K562 (cell line): ENCODE measurements at regions not wholly inside any gene's neighbourhood (a gene's known extent, or its start where the extent isn't known, plus 50 kb on each side); places are given as distances from the start of the nearest gene placed in this dataset.

Experiments
- ATAC-seq: fragments of 200-7000 bp; cut with Tn5 transposase; 3 replicates; pipeline ENCODE4 v1.9.1; 2020; ENCODE audit warnings: moderate library complexity
- BruUV-seq: library from RNA; stranded (reverse); fragments of 400-500 nt; replicated peaks from 2 replicates; lab custom pipeline; 2021; lab: Mats Ljungman, UMichigan
- CTCF ChIA-PET: fragments of 300-600 bp; formaldehyde crosslinking; extraction: SDS; loops from one replicate; lab custom pipeline; 2021; ENCODE audit warnings: low intra/inter-chr PET ratio; lab: Yijun Ruan, JAX
- POLR2A ChIA-PET: fragments of 300-600, 350-650 bp; sonication (Branson Sonifier 250); formaldehyde crosslinking; extraction: SDS; loops from one replicate; lab custom pipeline; 2021; ENCODE audit warnings: antibody characterized with exemption, inconsistent platforms; lab: Yijun Ruan, JAX
- DNase-seq, 4 experiments: peaks; one replicate each; pipeline versions ENCODE4 v3.0.0 to v3.0.0-alpha.2; 2011 to 2018; ENCODE audit warnings: low spot score in 3 of 4, mixed read lengths in 3 of 4; ENCODE audit errors: extremely low read depth in 1 of 4
- FAIRE-seq: peaks from 2 replicates; lab custom pipeline; 2011; peaks lifted over from hg19 to GRCh38; lab: Jason Lieb, UNC
- H2AFZ ChIP-seq: 2 replicates; pipeline ENCODE4 v1.6.0; 2011; ENCODE audit warnings: low read depth, low read length, control low read depth, inconsistent platforms
- H3K27ac ChIP-seq: fragments of 200-600 bp; 3 replicates; pipeline ENCODE4 v1.8.0; 2011; ENCODE audit warnings: low read depth, mild to moderate bottlenecking, control low read depth, inconsistent platforms, low read length, moderate library complexity, mixed read lengths; ENCODE audit errors: extremely low read depth
- H3K27me3 ChIP-seq, 2 experiments: fragments of 300-600 bp in 1 of 2; 2 replicates in 1 of 2; 3 replicates in 1 of 2; pipeline versions ENCODE4 v1.6.0 to v1.8.0; 2011; ENCODE audit warnings: inconsistent platforms in 2 of 2, low read length in 2 of 2, mild to moderate bottlenecking in 1 of 2, mixed read lengths in 1 of 2, moderate library complexity in 1 of 2; ENCODE audit not compliant: control insufficient read depth in 2 of 2, insufficient read depth in 2 of 2
- H3K36me3 ChIP-seq: fragments of 300-600 bp; 3 replicates; pipeline ENCODE4 v1.8.0; 2011; ENCODE audit warnings: mild to moderate bottlenecking, low read length, inconsistent platforms; ENCODE audit not compliant: control insufficient read depth, insufficient read depth
- H3K4me1 ChIP-seq, 2 experiments: fragments of 200-600 bp in 1 of 2; replicated peaks in 1 of 2; 2 replicates in 1 of 2; 3 replicates in 1 of 2; pipeline versions ENCODE4 v1.5.1 to v1.8.0; 2011; ENCODE audit warnings: inconsistent platforms in 2 of 2, low read length in 2 of 2, mild to moderate bottlenecking in 1 of 2, mixed read lengths in 1 of 2, moderate library complexity in 1 of 2; ENCODE audit not compliant: control insufficient read depth in 2 of 2, insufficient read depth in 2 of 2
- H3K4me2 ChIP-seq: 2 replicates; pipeline ENCODE4 v1.6.1; 2011; ENCODE audit warnings: low read length, control low read depth, inconsistent platforms, mixed read lengths; ENCODE audit not compliant: insufficient read depth
- H3K4me3 ChIP-seq: fragments of 200-600 bp; sonication (generic), shearing (Covaris generic); 2 replicates; pipeline ENCODE4 v1.5.1; 2016; ENCODE audit warnings: control low read depth, inconsistent platforms
- H3K79me2 ChIP-seq: fragments of 200-600 bp; 3 replicates; pipeline ENCODE4 v1.8.0; 2011; ENCODE audit warnings: low read length, inconsistent platforms; ENCODE audit not compliant: control insufficient read depth, insufficient read depth
- H3K9ac ChIP-seq, 2 experiments: 2 replicates each; pipeline versions ENCODE4 v1.6.0 to v1.6.1; 2011; ENCODE audit warnings: low read depth in 2 of 2, low read length in 2 of 2, control low read depth in 1 of 2, inconsistent platforms in 1 of 2, mild to moderate bottlenecking in 1 of 2, mixed read lengths in 1 of 2; ENCODE audit not compliant: insufficient read depth in 1 of 2
- H3K9me1 ChIP-seq: one replicate; pipeline ENCODE4 v1.6.0; 2011; ENCODE audit warnings: inconsistent platforms, mild to moderate bottlenecking, low read length, moderate library complexity; ENCODE audit not compliant: control insufficient read depth, insufficient read depth
- H3K9me3 ChIP-seq: replicated peaks from 2 replicates; pipeline ENCODE4 v1.5.1; 2011; ENCODE audit warnings: low read depth, low read length, inconsistent platforms; ENCODE audit not compliant: control insufficient read depth, insufficient read depth
- H4K20me1 ChIP-seq: replicated peaks from 2 replicates; pipeline ENCODE4 v1.6.1; 2011; ENCODE audit warnings: low read length, inconsistent platforms, mixed read lengths; ENCODE audit not compliant: control insufficient read depth, insufficient read depth
- BCOR ChIP-seq: fragments of 450-650 bp; IDR thresholded peaks from 2 replicates; pipeline ENCODE4 v1.6.1; 2016
- CEBPG ChIP-seq, 3 experiments: fragments of 200-800 bp in 1 of 3; sonication (Bioruptor generic) in 1 of 3; sonication (generic) in 1 of 3; formaldehyde crosslinking in 1 of 3; IDR thresholded peaks in 2 of 3; conservative IDR thresholded peaks in 1 of 3; 2 replicates each; pipeline versions ENCODE4 v1.6.1 to v1.8.0; 2016 to 2022; ENCODE audit warnings: missing compliant biosample characterization in 2 of 3, missing genetic modification characterization in 2 of 3, mild to moderate bottlenecking in 1 of 3, missing genetic modification reagents in 1 of 3
- ETV5 ChIP-seq: sonication (generic); formaldehyde crosslinking; IDR thresholded peaks from 2 replicates; pipeline ENCODE4 v1.4.0; 2020; ENCODE audit warnings: low read depth, mild to moderate bottlenecking, missing genetic modification reagents
- GATAD2B ChIP-seq: fragments of 450-650 bp; IDR thresholded peaks from 2 replicates; pipeline ENCODE4 v1.6.1; 2017; ENCODE audit warnings: mild to moderate bottlenecking, borderline replicate concordance
- JUN ChIP-seq, 2 experiments: sonication (generic) in 1 of 2; formaldehyde crosslinking in 1 of 2; IDR thresholded peaks; 2 replicates each; pipeline versions ENCODE4 v1.6.1 to v1.8.0; 2012 to 2022; ENCODE audit warnings: borderline replicate concordance in 2 of 2, mild to moderate bottlenecking in 2 of 2, improper control_type of control experiment in 1 of 2, low read depth in 1 of 2, low read length in 1 of 2, missing genetic modification reagents in 1 of 2
- KDM2B ChIP-seq: fragments of 250-450 bp; sonication (Bioruptor Pico); IDR thresholded peaks from 2 replicates; pipeline ENCODE4 v1.8.0; 2021; ENCODE audit warnings: mild to moderate bottlenecking, moderate library complexity
- MAFK ChIP-seq: IDR thresholded peaks from 2 replicates; pipeline ENCODE4 v1.6.1; 2011; ENCODE audit warnings: low read length, improper control_type of control experiment
- NCOA4 ChIP-seq: fragments of 450-650 bp; IDR thresholded peaks from 2 replicates; pipeline ENCODE4 v1.6.1; 2018; ENCODE audit warnings: mild to moderate bottlenecking; ENCODE audit not compliant: partially characterized antibody
- PRPF4 ChIP-seq: fragments of 200-400 bp; formaldehyde crosslinking; IDR thresholded peaks from one replicate; pipeline ENCODE4 v1.6.1; 2017; ENCODE audit warnings: low read length, low read depth, mild to moderate bottlenecking; ENCODE audit not compliant: insufficient read depth, poor library complexity, severe bottlenecking
- RBM39 ChIP-seq: fragments of 200-400 bp; formaldehyde crosslinking; optimal IDR thresholded peaks from 2 replicates; pipeline ENCODE3; 2018; ENCODE audit warnings: low read depth, low read length
- ZNF717 ChIP-seq: fragments of 250-450 bp; sonication (Bioruptor Pico); IDR thresholded peaks from 2 replicates; pipeline ENCODE4 v1.5.0; 2021
- WGBS: fragments of 100-300 bp; shearing (Covaris generic); methylation state at CpG from one replicate; pipeline ENCODE4 v1.1.6; 2016; ENCODE audit warnings: low coverage, mixed read lengths; ENCODE audit not compliant: insufficient coverage; ENCODE audit errors: missing lambda C conversion rate; 5-methylcytosine and 5-hydroxymethylcytosine counted together
- in situ Hi-C: fragments of 300-500 bp; cut with MboI; formaldehyde crosslinking; loops from 4 replicates; pipeline ENCODE4 v1.15.0; 2018; ENCODE audit warnings: inconsistent platforms, mixed read lengths
- intact Hi-C: fragments of 100-400 bp; cut with micrococcal nuclease; formaldehyde crosslinking; loops from 2 replicates; pipeline ENCODE4 v1.14.2; 2022
- TF ChIP-seq, protein P1 (sequence below): IDR thresholded peaks from 2 replicates; pipeline ENCODE4 v1.6.1; 2011; ENCODE audit warnings: borderline replicate concordance, low read depth, mild to moderate bottlenecking, moderate library complexity, low read length; ENCODE audit not compliant: insufficient read depth, poor library complexity, severe bottlenecking

DNA sequence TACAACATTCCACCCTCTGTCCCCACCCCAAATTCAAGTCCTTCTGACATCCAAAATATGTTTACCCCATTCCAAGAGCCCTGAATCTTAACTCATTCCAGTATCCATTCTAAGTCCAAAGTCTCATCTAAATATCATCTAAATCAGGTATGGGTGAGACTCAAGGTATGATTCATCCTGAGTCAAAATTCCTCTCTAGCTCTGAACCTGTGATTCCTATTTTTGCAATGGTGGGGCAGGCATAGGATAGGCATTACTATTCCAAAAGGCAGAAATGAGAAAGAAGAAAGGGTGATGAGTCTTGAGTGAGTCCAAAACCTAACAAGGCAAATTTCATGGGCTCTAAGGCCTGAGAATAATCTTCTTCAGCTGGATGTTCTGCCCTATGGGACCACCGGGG is 140.3 kb upstream of the FAR2 start:
- H3K9me1 ChIP-seq, result no peaks in the 10 kb centered on the region
- DNase-seq (no peak), ATAC-seq (no peak), FAIRE-seq (no peak)
- H3K27me3 ChIP-seq, result no peaks in the 10 kb centered on the region
- H3K4me3 ChIP-seq, result no peak overlapping the region
- no peaks in the 10 kb centered on the region for H3K9me3 ChIP-seq
- no peaks in the 10 kb centered on the region for H3K79me2 ChIP-seq
- H3K4me1 ChIP-seq, result no peaks in the 10 kb centered on the region
- no TSS peak for BruUV-seq
- CTCF ChIA-PET, result no interaction called here
- intact Hi-C loops, result no loop called here
- H3K36me3 ChIP-seq, result no peaks in the 10 kb centered on the region
- no peak overlapping the region for H2AFZ ChIP-seq
- no peak overlapping the region for H3K4me2 ChIP-seq
- POLR2A ChIA-PET, result no interaction called here
- 0% methylated on average over 1 of the region's 1 CpG for WGBS
- TF ChIP-seq NCOA4 (no peak), RBM39 (no peak), BCOR (no peak), ZNF717 (CRISPR knock-in tag) (no peak), CEBPG (CRISPR knock-in tag; IDR thresholded peaks at IDR 0.05) (no peak), CEBPG (tag; conservative IDR thresholded peaks at IDR 0.05 in 1 of 2, IDR thresholded peaks at IDR 0.05 in 1 of 2) (no peak), GATAD2B (no peak), PRPF4 (no peak), ETV5 (no peak)
- in situ Hi-C loops, result no loop called here
- H3K9ac ChIP-seq, result no peak overlapping the region
- no peak overlapping the region for H3K27ac ChIP-seq
- H4K20me1 ChIP-seq, result no peaks in the 10 kb centered on the region

- FAIRE-seq (no peak), DNase-seq (no peak), ATAC-seq (no peak)
- H4K20me1 ChIP-seq, result no peaks in the 10 kb centered on the region
- H3K27ac ChIP-seq, result no peak overlapping the region
- no TSS peak for BruUV-seq
- CTCF ChIA-PET, result no interaction called here
- no peak overlapping the region for H3K4me3 ChIP-seq
- in situ Hi-C loops (no loop called here), intact Hi-C loops (no loop called here)
- no peaks in the 10 kb centered on the region for H3K9me3 ChIP-seq
- H3K79me2 ChIP-seq, result no peaks in the 10 kb centered on the region
- whole genome bisulfite sequencing, result 0% methylated on average over 4 of the region's 4 CpGs
- no peaks in the 10 kb centered on the region for H3K27me3 ChIP-seq
- H2AFZ ChIP-seq, result no peak overlapping the region
- no peak overlapping the region for H3K4me2 ChIP-seq
- H3K9ac ChIP-seq, result no peak overlapping the region
- H3K9me1 ChIP-seq, result no peaks in the 10 kb centered on the region
- POLR2A ChIA-PET, result no interaction called here
- no peaks in the 10 kb centered on the region for H3K36me3 ChIP-seq
- no peaks in the 10 kb centered on the region for H3K4me1 ChIP-seq
- TF ChIP-seq RBM39 (no peak), KDM2B (CRISPR knock-in tag) (no peak), MAFK (no peak), JUN (IDR thresholded peaks at IDR 0.05; ENCODE audit: borderline replicate concordance, low read depth, low read length) (no peak), JUN (CRISPR knock-in tag; IDR thresholded peaks at IDR 0.05; ENCODE audit: borderline replicate concordance) (no peak)
- TF ChIP-seq, protein P1, sequence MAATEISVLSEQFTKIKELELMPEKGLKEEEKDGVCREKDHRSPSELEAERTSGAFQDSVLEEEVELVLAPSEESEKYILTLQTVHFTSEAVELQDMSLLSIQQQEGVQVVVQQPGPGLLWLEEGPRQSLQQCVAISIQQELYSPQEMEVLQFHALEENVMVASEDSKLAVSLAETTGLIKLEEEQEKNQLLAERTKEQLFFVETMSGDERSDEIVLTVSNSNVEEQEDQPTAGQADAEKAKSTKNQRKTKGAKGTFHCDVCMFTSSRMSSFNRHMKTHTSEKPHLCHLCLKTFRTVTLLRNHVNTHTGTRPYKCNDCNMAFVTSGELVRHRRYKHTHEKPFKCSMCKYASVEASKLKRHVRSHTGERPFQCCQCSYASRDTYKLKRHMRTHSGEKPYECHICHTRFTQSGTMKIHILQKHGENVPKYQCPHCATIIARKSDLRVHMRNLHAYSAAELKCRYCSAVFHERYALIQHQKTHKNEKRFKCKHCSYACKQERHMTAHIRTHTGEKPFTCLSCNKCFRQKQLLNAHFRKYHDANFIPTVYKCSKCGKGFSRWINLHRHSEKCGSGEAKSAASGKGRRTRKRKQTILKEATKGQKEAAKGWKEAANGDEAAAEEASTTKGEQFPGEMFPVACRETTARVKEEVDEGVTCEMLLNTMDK, result no peak
Observed at GRCh38 chr12:29012673-29013072, 136.4 kb upstream of the FAR2 start.
